ENCODE measurements at regions not wholly inside any gene's neighbourhood (a gene's known extent, or its start where the extent isn't known, plus 50 kb on each side); places are given as distances from the start of the nearest gene placed in this dataset.

DNA sequence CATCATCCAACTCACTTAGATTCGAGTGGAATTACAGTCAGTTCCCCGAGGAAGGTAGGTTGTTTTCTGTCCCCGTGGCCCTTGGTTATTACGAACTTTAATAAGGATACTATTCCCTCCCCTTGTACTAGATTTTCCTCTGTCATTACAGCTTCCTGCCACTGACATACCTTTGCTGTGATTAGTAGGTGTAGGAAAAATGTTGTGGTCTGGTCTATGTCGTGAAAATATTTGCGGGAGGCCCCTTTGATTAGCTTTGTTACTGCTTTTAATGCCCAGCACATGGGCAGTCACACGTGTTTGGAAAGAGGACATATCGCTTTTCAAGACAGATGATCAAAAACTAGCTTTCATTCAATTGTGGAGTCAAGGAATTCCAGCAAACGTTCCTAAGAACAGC lies 92.2 kb downstream of the GATA3 start:
- CTCF ChIA-PET, result no interaction called here
- H3K4me2 ChIP-seq, result peak overlapping the region; percentile 7; the same call in 1 of the 2 replicates

DNA sequence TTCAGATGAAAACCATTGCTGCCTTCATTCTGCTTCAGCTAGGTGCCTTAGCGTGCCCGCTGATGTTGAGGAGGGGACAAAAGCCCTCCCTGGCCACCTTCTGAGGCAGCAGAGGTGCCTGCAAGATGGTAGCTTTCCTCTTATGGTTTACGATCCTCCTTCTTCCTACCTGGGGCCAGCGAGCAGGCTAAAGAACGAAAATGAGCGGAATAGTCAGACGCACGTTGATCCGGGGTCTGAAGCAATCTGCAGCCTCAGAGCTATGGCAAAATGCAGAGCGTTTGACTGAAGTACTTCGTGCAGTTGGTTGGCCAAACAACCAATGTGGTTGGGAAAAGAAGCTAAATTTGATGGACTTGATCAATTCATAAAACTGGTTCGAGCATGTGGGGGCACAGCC lies 95.5 kb downstream of the GATA3 start:
- Histone ChIP-seq H3K9me3 (ENCODE audit: insufficient read depth, low read depth) (no peaks in the 10 kb centered on the region), H3K4me2 (no peak overlapping the region), H2AFZ (no peak overlapping the region), H3K27ac (no peak overlapping the region), H3F3A (ENCODE audit: insufficient read depth, low read depth) (no peaks in the 10 kb centered on the region), H3K27me3 (ENCODE audit: insufficient read depth, low read depth) (no peaks in the 10 kb centered on the region), H3K79me2 (ENCODE audit: low read depth) (no peaks in the 10 kb centered on the region), H3K9me2 (ENCODE audit: insufficient read depth) (no peaks in the 10 kb centered on the region), H3K36me3 (ENCODE audit: low read depth) (no peaks in the 10 kb centered on the region), H3K4me1 (replicated peaks; ENCODE audit: insufficient read depth) (no peaks in the 10 kb centered on the region), H4K20me1 (ENCODE audit: insufficient read depth) (no peaks in the 10 kb centered on the region), H3K4me3 (no peak overlapping the region)
- TF ChIP-seq EZH2 (IDR thresholded peaks at IDR 0.05; ENCODE audit: low read depth), result no peak
- TF ChIP-seq, protein P1, sequence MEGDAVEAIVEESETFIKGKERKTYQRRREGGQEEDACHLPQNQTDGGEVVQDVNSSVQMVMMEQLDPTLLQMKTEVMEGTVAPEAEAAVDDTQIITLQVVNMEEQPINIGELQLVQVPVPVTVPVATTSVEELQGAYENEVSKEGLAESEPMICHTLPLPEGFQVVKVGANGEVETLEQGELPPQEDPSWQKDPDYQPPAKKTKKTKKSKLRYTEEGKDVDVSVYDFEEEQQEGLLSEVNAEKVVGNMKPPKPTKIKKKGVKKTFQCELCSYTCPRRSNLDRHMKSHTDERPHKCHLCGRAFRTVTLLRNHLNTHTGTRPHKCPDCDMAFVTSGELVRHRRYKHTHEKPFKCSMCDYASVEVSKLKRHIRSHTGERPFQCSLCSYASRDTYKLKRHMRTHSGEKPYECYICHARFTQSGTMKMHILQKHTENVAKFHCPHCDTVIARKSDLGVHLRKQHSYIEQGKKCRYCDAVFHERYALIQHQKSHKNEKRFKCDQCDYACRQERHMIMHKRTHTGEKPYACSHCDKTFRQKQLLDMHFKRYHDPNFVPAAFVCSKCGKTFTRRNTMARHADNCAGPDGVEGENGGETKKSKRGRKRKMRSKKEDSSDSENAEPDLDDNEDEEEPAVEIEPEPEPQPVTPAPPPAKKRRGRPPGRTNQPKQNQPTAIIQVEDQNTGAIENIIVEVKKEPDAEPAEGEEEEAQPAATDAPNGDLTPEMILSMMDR (conservative IDR thresholded peaks at IDR 0.05), result no peak
- no peak for DNase-seq
- POLR2A ChIA-PET (ENCODE audit: unreplicated experiment), result no interaction called here
- intact Hi-C loops (cut with micrococcal nuclease; ENCODE audit: unreplicated experiment), result no loop called here
- CTCF ChIA-PET, result no interaction called here
- BruUV-seq (replicated peaks), result no TSS peak

More for the DNA sequence above, 92.2 kb downstream of the GATA3 start:
- DNase-seq, result peak; percentile 33 to 60
- Histone ChIP-seq H2AFZ (no peak overlapping the region; the same call in 1 of the 2 replicates), H3K4me1 (replicated peaks; ENCODE audit: insufficient read depth) (no peaks in the 10 kb centered on the region), H3K9me2 (ENCODE audit: insufficient read depth) (no peaks in the 10 kb centered on the region), H3K4me3 (no peak overlapping the region), H4K20me1 (ENCODE audit: insufficient read depth) (no peaks in the 10 kb centered on the region), H3K27ac (no peak overlapping the region), H3K27me3 (ENCODE audit: insufficient read depth, low read depth) (no peaks in the 10 kb centered on the region), H3K36me3 (ENCODE audit: low read depth) (no peaks in the 10 kb centered on the region), H3F3A (ENCODE audit: insufficient read depth, low read depth) (no peaks in the 10 kb centered on the region), H3K79me2 (ENCODE audit: low read depth) (no peaks in the 10 kb centered on the region), H3K9me3 (ENCODE audit: insufficient read depth, low read depth) (no peaks in the 10 kb centered on the region)
- intact Hi-C loops (cut with micrococcal nuclease; ENCODE audit: unreplicated experiment), result no loop called here
- TF ChIP-seq EZH2 (IDR thresholded peaks at IDR 0.05; ENCODE audit: low read depth), result no peak
- TF ChIP-seq, protein P1 (conservative IDR thresholded peaks at IDR 0.05), result no peak
- POLR2A ChIA-PET (ENCODE audit: unreplicated experiment), result interaction anchor here (0.6 to 0.7 kb wide), 3 partner anchors 16 to 480 kb away, joined by 3 to 13 read pairs (median 7); no protein-coding TSS in a partner anchor
- no TSS peak for BruUV-seq (replicated peaks)

DNA sequence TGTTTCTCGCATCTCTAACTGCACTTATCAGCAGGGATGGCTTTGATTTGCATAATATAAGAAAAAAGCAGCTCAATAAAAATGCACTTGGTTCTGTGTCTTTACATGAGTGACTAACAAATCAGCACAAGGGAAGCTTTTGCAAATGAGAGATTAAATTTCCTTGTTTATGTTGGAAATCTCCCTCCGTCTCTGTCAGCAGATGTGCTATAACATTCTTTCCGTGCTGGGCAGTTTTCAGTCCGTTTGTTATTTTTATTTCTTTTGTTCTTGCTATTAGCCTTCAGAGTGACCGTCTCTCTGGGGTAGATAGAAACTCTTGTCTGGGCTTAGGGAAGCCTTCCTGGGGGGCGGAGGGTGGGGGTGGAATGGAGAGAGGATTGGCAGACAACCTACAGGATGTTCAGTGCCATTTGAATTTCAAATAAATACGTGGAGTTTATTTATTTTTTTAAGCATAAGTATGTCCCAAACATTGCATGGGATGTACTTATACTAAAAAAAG lies 96.0 kb downstream of the GATA3 start:
- BruUV-seq (replicated peaks), result no TSS peak
- Histone ChIP-seq H2AFZ (no peak overlapping the region), H4K20me1 (ENCODE audit: insufficient read depth) (no peaks in the 10 kb centered on the region), H3K4me3 (no peak overlapping the region), H3K36me3 (ENCODE audit: low read depth) (no peaks in the 10 kb centered on the region), H3K27me3 (ENCODE audit: insufficient read depth, low read depth) (no peaks in the 10 kb centered on the region), H3F3A (ENCODE audit: insufficient read depth, low read depth) (no peaks in the 10 kb centered on the region), H3K9me2 (ENCODE audit: insufficient read depth) (no peaks in the 10 kb centered on the region), H3K4me1 (replicated peaks; ENCODE audit: insufficient read depth) (no peaks in the 10 kb centered on the region), H3K4me2 (no peak overlapping the region), H3K27ac (no peak overlapping the region), H3K79me2 (ENCODE audit: low read depth) (no peaks in the 10 kb centered on the region), H3K9me3 (ENCODE audit: insufficient read depth, low read depth) (no peaks in the 10 kb centered on the region)
- CTCF ChIA-PET, result no interaction called here
- no peak for TF ChIP-seq EZH2 (IDR thresholded peaks at IDR 0.05; ENCODE audit: low read depth)
- TF ChIP-seq, protein P1 (conservative IDR thresholded peaks at IDR 0.05), result no peak
- intact Hi-C loops (cut with micrococcal nuclease; ENCODE audit: unreplicated experiment), result no loop called here
- POLR2A ChIA-PET (ENCODE audit: unreplicated experiment), result no interaction called here
- no peak for DNase-seq
